ENCODE measurements at regions not wholly inside any gene's neighbourhood (a gene's known extent, or its start where the extent isn't known, plus 50 kb on each side); places are given as distances from the start of the nearest gene placed in this dataset.

DNA sequence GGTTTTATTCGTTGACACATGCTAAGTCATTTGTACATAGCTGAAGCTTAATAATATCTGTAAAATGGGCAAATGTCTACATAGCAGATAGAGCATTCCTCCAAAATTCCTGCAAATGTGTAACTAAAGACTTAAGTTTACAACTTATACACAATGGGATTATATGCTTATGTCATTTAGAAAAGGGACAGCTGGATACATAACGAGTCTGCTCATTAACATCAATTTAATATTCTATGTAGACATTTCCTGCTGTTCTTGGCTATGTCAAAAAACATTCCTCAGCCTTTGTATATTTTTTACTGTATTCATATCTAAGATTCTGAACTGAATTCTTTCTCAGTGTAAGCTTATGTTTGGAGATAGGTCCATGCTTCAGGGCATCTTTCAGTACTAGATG, 762.2 kb downstream of the NR2F2 start:
- Histone ChIP-seq H4K20me1 (ENCODE audit: control insufficient read depth, extremely low read depth, insufficient read depth, low read length) (no peaks in the 10 kb centered on the region), H2AFZ (ENCODE audit: control insufficient read depth, low read length) (no peak overlapping the region), H3K27ac (ENCODE audit: control insufficient read depth, insufficient read depth, low read length) (no peak overlapping the region), H3K9ac (ENCODE audit: control insufficient read depth, extremely low read depth, insufficient read depth, low read length) (no peak overlapping the region), H3K9me1 (ENCODE audit: control insufficient read depth, extremely low read depth, insufficient read depth, low read length) (no peaks in the 10 kb centered on the region), H3K27me3 (ENCODE audit: control insufficient read depth, extremely low read depth, insufficient read depth, low read length) (no peaks in the 10 kb centered on the region), H3K4me2 (ENCODE audit: control insufficient read depth, extremely low read depth, insufficient read depth, low read depth, low read length) (no peak overlapping the region), H3K36me3 (ENCODE audit: control insufficient read depth in 2 of 2, extremely low read depth in 1 of 2, insufficient read depth in 2 of 2, low read length in 2 of 2) (no peaks in the 10 kb centered on the region), H3K79me2 (ENCODE audit: control insufficient read depth, insufficient read depth, low read length) (no peaks in the 10 kb centered on the region), H3K4me1 (ENCODE audit: control insufficient read depth, extremely low read depth, insufficient read depth, low read length) (no peaks in the 10 kb centered on the region), H3K4me3 (ENCODE audit: control insufficient read depth in 2 of 3, extremely low read depth in 1 of 3, insufficient read depth in 2 of 3, low read depth in 1 of 3, low read length in 3 of 3) (no peak overlapping the region), H3K9me3 (ENCODE audit: control insufficient read depth, low read depth, low read length) (no peaks in the 10 kb centered on the region)
- dilution Hi-C loops (cut with MboI; ENCODE audit: extremely low pct_ligation_motif_present, low sequenced_read_pairs): no loop called here
- FAIRE-seq (no peak), DNase-seq (ENCODE audit: low read depth, low spot score) (no peak)
- no peak for TF ChIP-seq EZH2 (IDR thresholded peaks at IDR 0.05; ENCODE audit: low read length)
- TF ChIP-seq, protein P1, sequence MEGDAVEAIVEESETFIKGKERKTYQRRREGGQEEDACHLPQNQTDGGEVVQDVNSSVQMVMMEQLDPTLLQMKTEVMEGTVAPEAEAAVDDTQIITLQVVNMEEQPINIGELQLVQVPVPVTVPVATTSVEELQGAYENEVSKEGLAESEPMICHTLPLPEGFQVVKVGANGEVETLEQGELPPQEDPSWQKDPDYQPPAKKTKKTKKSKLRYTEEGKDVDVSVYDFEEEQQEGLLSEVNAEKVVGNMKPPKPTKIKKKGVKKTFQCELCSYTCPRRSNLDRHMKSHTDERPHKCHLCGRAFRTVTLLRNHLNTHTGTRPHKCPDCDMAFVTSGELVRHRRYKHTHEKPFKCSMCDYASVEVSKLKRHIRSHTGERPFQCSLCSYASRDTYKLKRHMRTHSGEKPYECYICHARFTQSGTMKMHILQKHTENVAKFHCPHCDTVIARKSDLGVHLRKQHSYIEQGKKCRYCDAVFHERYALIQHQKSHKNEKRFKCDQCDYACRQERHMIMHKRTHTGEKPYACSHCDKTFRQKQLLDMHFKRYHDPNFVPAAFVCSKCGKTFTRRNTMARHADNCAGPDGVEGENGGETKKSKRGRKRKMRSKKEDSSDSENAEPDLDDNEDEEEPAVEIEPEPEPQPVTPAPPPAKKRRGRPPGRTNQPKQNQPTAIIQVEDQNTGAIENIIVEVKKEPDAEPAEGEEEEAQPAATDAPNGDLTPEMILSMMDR (optimal IDR thresholded peaks at IDR 0.05 in 1 of 3, IDR thresholded peaks at IDR 0.05 in 1 of 3, conservative IDR thresholded peaks at IDR 0.05 in 1 of 3; ENCODE audit: extremely low read depth in 1 of 3, insufficient read depth in 2 of 3, low read length in 3 of 3): no peak

DNA sequence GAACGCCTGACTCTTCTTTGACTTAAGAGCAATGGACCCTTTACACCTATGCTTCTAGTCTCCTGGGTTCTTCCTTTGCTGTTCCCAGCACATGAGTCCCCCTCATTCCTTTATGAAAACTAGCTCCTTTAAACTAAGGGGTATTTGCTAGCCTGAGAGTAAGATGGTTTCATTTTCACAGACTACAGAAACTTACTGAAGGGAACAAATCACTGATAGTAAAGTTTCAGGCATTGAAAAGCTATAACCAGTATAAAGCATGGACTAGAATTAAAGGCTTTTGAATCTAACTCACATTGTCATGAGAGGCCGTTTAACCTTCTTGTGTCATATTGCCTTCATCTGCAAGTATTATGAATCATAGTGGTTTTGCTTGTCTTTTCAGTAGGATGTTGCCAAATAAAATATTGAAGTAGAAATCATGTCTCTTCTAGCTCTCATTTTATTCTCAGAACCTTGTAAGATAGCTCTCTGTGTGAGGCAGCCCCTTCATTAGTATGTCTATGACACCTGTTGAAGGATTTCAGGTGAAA, 765.9 kb downstream of the NR2F2 start:
- Histone ChIP-seq H3K27me3 (ENCODE audit: control insufficient read depth, extremely low read depth, insufficient read depth, low read length) (no peaks in the 10 kb centered on the region), H3K79me2 (ENCODE audit: control insufficient read depth, insufficient read depth, low read length) (no peaks in the 10 kb centered on the region), H3K27ac (ENCODE audit: control insufficient read depth, insufficient read depth, low read length) (no peak overlapping the region), H3K9me1 (ENCODE audit: control insufficient read depth, extremely low read depth, insufficient read depth, low read length) (no peaks in the 10 kb centered on the region), H3K36me3 (ENCODE audit: control insufficient read depth in 2 of 2, extremely low read depth in 1 of 2, insufficient read depth in 2 of 2, low read length in 2 of 2) (no peaks in the 10 kb centered on the region), H3K4me1 (ENCODE audit: control insufficient read depth, extremely low read depth, insufficient read depth, low read length) (no peaks in the 10 kb centered on the region), H3K9me3 (ENCODE audit: control insufficient read depth, low read depth, low read length) (no peaks in the 10 kb centered on the region), H2AFZ (ENCODE audit: control insufficient read depth, low read length) (no peak overlapping the region), H3K4me2 (ENCODE audit: control insufficient read depth, extremely low read depth, insufficient read depth, low read depth, low read length) (no peak overlapping the region), H3K9ac (ENCODE audit: control insufficient read depth, extremely low read depth, insufficient read depth, low read length) (no peak overlapping the region), H4K20me1 (ENCODE audit: control insufficient read depth, extremely low read depth, insufficient read depth, low read length) (no peaks in the 10 kb centered on the region), H3K4me3 (ENCODE audit: control insufficient read depth in 2 of 3, extremely low read depth in 1 of 3, insufficient read depth in 2 of 3, low read depth in 1 of 3, low read length in 3 of 3) (no peak overlapping the region)
- dilution Hi-C loops (cut with MboI; ENCODE audit: extremely low pct_ligation_motif_present, low sequenced_read_pairs): no loop called here
- DNase-seq (ENCODE audit: low read depth, low spot score) (no peak), FAIRE-seq (no peak)
- TF ChIP-seq EZH2 (IDR thresholded peaks at IDR 0.05; ENCODE audit: low read length): no peak
- TF ChIP-seq, protein P1 (optimal IDR thresholded peaks at IDR 0.05 in 1 of 3, IDR thresholded peaks at IDR 0.05 in 1 of 3, conservative IDR thresholded peaks at IDR 0.05 in 1 of 3; ENCODE audit: extremely low read depth in 1 of 3, insufficient read depth in 2 of 3, low read length in 3 of 3): no peak
